NT2/D1 (cell line): ENCODE measurements at regions not wholly inside any gene's neighbourhood (a gene's known extent, or its start where the extent isn't known, plus 50 kb on each side); places are given as distances from the start of the nearest gene placed in this dataset.
"Not testable (repeated sequence)": the region's sequence is repeated elsewhere in the genome, so short reads cannot be mapped to it uniquely, and the experiment has no call there.

Experiments used
- DNase-seq: peaks from one replicate; pipeline ENCODE4 v3.0.0-alpha.2; 2011; ENCODE audit warnings: low read depth, low spot score
- H3K27me3 ChIP-seq: 2 replicates; pipeline ENCODE4 v1.6.0; 2011; ENCODE audit warnings: mild to moderate bottlenecking; ENCODE audit not compliant: insufficient read length, insufficient read depth
- H3K36me3 ChIP-seq: 2 replicates; pipeline ENCODE4 v1.6.1; 2011; ENCODE audit warnings: mild to moderate bottlenecking, low read length, mixed read lengths; ENCODE audit not compliant: insufficient read depth, insufficient read length
- H3K4me1 ChIP-seq: 2 replicates; pipeline ENCODE4 v1.5.1; 2011; ENCODE audit not compliant: insufficient read depth, insufficient read length
- H3K4me3 ChIP-seq: 2 replicates; pipeline ENCODE4 v1.5.1; 2011; ENCODE audit warnings: low read depth; ENCODE audit not compliant: insufficient read length
- H3K9ac ChIP-seq: 2 replicates; pipeline ENCODE4 v1.6.0; 2011; ENCODE audit warnings: low read depth; ENCODE audit not compliant: insufficient read length
- H3K9me3 ChIP-seq: 2 replicates; pipeline ENCODE4 v1.5.1; 2011; ENCODE audit warnings: mild to moderate bottlenecking, low read length; ENCODE audit not compliant: insufficient read depth
- SUZ12 ChIP-seq: IDR thresholded peaks from 2 replicates; pipeline ENCODE4 v1.6.1; 2011; ENCODE audit not compliant: insufficient read length, insufficient read depth; ENCODE audit errors: extremely low read depth
- YY1 ChIP-seq: IDR thresholded peaks from 2 replicates; pipeline ENCODE4 v1.6.1; 2011; ENCODE audit not compliant: insufficient read length, insufficient read depth
- ZNF274 ChIP-seq: IDR thresholded peaks from 2 replicates; pipeline ENCODE4 v1.6.1; 2011; ENCODE audit warnings: mild to moderate bottlenecking, low read depth, low read length

GRCh38 chr12:41661141-41661765 lies 473.1 kb downstream of the PDZRN4 start:
- no peaks in the 10 kb centered on the region for H3K27me3 ChIP-seq
- TF ChIP-seq YY1 (no peak), SUZ12 (no peak)
- no peaks in the 10 kb centered on the region for H3K9me3 ChIP-seq
- no peak overlapping the region for H3K9ac ChIP-seq
- no peak for DNase-seq
- no peaks in the 10 kb centered on the region for H3K4me1 ChIP-seq
- no peaks in the 10 kb centered on the region for H3K36me3 ChIP-seq
- H3K4me3 ChIP-seq: no peak overlapping the region

- Histone ChIP-seq H3K4me3 (no peak overlapping the region), H3K9me3 (no peaks in the 10 kb centered on the region)
Observed at GRCh38 chr12:41656454-41656853, 468.3 kb downstream of the PDZRN4 start.

GRCh38 chr12:41653386-41654326 lies 465.5 kb downstream of the PDZRN4 start:
- TF ChIP-seq ZNF274: no peak
- TF ChIP-seq SUZ12: no peak
- TF ChIP-seq YY1: no peak
- no peaks in the 10 kb centered on the region for H3K36me3 ChIP-seq
- no peak overlapping the region for H3K4me3 ChIP-seq
- no peaks in the 10 kb centered on the region for H3K9me3 ChIP-seq
- no peaks in the 10 kb centered on the region for H3K27me3 ChIP-seq
- no peak overlapping the region for H3K9ac ChIP-seq
- no peaks in the 10 kb centered on the region for H3K4me1 ChIP-seq
- DNase-seq: no peak

More at GRCh38 chr12:41656454-41656853, 468.3 kb downstream of the PDZRN4 start:
- no peak for DNase-seq
- H3K9ac ChIP-seq: no peak overlapping the region
- no peaks in the 10 kb centered on the region for H3K36me3 ChIP-seq
- no peak for TF ChIP-seq YY1
- TF ChIP-seq ZNF274: no peak
- no peak for TF ChIP-seq SUZ12
- H3K27me3 ChIP-seq: no peaks in the 10 kb centered on the region
- H3K4me1 ChIP-seq: no peaks in the 10 kb centered on the region

GRCh38 chr12:41652981-41653380 lies 464.9 kb downstream of the PDZRN4 start:
- no peak for DNase-seq
- Histone ChIP-seq H3K9me3 (no peaks in the 10 kb centered on the region), H3K36me3 (no peaks in the 10 kb centered on the region), H3K4me1 (no peaks in the 10 kb centered on the region), H3K4me3 (no peak overlapping the region), H3K9ac (no peak overlapping the region), H3K27me3 (no peaks in the 10 kb centered on the region)
- TF ChIP-seq SUZ12 (no peak), ZNF274 (no peak), YY1 (no peak)

GRCh38 chr12:41645624-41646023 lies 457.5 kb downstream of the PDZRN4 start:
- Histone ChIP-seq H3K9ac (no peak overlapping the region), H3K9me3 (no peaks in the 10 kb centered on the region), H3K4me1 (no peaks in the 10 kb centered on the region), H3K4me3 (no peak overlapping the region), H3K27me3 (no peaks in the 10 kb centered on the region), H3K36me3 (no peaks in the 10 kb centered on the region)
- DNase-seq: no peak
- TF ChIP-seq ZNF274: no peak
- TF ChIP-seq SUZ12: no peak

- not testable (repeated sequence) for H3K27me3 ChIP-seq, H3K9ac ChIP-seq, H3K4me1 ChIP-seq, H3K9me3 ChIP-seq, DNase-seq, H3K36me3 ChIP-seq, H3K4me3 ChIP-seq
Observed at GRCh38 chr12:41642808-41643207, 454.7 kb downstream of the PDZRN4 start.

- H3K27me3 ChIP-seq: no peaks in the 10 kb centered on the region
- DNase-seq: no peak
- no peaks in the 10 kb centered on the region for H3K9me3 ChIP-seq
- no peak overlapping the region for H3K4me3 ChIP-seq
- H3K36me3 ChIP-seq: no peaks in the 10 kb centered on the region
- no peaks in the 10 kb centered on the region for H3K4me1 ChIP-seq
- no peak overlapping the region for H3K9ac ChIP-seq
- no peak for TF ChIP-seq SUZ12
- no peak for TF ChIP-seq YY1
- TF ChIP-seq ZNF274: no peak
Observed at GRCh38 chr12:41636653-41637052, 448.5 kb downstream of the PDZRN4 start.
